HG03575 (cell line): ENCODE measurements at regions not wholly inside any gene's neighbourhood (a gene's known extent, or its start where the extent isn't known, plus 50 kb on each side); places are given as distances from the start of the nearest gene placed in this dataset.
"Not testable (repeated sequence)": the region's sequence is repeated elsewhere in the genome, so short reads cannot be mapped to it uniquely, and the experiment has no call there.

ENCODE experiments used
- ATAC-seq: cut with Tn5 transposase; IDR thresholded peaks from one replicate; pipeline ENCODE4 v1.9.1; 2021; ENCODE audit not compliant: unreplicated experiment, insufficient number of reproducible peaks, low FRiP score; ENCODE audit errors: extremely low read depth

DNA sequence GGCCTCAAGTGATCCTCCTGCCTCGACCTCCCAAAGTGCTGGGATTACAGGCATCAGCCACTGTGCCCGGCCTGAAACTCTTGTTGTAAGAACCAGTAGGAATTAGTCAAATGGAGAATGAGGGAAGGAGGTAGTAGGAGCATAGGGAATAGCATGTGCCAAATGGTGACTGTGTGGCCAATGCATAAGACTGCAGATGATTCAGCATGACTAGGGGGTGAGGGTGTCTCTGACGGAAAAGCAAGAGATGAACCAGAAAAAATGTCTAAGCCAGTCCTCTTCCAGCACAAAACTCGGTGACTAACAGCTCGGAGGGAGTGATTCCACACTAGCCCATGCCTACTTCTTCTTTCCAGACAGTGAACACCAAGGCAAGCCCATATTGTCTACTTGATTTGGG, 58.2 kb upstream of the DUSP21 start:
- ATAC-seq: no peak

DNA sequence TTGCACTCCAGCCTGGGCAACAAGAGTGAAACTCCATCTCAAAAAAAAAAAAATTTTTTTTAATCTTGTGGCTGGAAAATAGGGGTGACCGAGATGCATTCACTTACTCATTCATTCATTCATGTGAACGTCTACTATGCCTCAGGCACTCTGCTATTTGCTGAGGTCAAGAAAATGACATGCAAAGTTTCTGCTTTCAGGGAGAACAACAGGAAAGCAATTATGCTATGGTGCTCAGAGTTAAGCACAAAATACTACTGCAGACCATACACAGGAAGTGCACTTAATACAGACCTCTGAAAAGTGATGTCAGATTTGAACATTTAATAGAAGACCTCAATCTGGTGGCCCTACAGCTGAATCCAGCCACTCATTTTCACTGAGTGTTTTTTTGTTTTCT, 59.6 kb upstream of the DUSP21 start:
- no peak for ATAC-seq

DNA sequence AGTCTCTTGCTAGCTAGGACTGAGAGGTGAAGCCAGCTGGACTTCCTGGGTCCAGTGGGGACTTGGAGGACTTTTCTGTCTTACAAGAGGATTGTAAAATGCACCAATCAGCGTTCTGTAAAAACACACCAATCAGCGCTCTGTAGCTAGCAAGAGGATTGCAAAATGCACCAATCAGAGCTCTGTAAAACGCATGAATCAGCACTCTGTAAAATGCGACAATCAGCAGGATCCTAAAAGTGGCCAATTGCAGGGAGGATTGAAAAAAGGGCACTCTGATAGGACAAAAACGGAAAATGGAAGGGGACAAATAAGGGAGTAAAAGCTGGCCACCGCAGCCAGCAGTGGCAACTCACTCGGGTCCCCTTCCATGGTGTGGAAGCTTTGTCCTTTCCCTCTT, 65.6 kb upstream of the DUSP21 start:
- ATAC-seq: no peak

DNA sequence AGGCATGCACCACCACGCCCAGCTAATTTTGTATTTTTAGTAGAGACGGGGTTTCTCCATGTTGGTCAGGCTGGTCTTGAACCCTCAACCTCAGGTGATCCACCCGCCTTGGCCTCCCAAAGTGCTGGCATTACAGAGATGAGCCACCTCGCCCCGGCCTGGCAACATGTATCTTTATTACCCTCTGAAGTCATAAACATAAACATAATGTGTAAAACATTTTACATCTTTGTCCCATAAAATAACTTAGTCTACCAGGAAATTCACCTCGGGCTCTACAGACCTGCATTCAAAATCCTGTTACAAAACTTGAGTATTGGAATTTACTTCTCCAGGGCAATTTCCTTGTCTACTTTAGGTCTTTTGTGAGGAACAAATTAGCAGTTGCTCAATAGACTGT, 68.1 kb upstream of the DUSP21 start:
- ATAC-seq: no peak

DNA sequence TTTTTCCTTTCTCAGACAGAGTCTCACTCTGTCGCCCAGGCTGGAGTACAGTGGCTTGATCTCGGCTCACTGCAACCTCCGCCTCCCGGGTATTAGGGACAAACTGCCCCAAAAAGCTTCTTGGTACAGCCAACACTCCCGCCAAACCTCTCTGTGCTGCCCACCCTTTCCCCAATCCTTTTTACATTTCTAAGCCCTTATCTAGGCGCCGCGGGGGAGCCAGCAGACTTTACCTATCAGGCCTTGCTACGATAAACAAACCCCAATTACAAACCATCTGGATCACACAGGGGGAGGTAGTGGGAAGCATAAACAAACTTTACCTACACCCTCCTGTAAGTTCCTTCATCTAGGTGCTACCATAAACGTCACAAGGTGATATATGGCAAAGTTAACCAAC, 69.8 kb upstream of the DUSP21 start:
- ATAC-seq: not testable (repeated sequence)

DNA sequence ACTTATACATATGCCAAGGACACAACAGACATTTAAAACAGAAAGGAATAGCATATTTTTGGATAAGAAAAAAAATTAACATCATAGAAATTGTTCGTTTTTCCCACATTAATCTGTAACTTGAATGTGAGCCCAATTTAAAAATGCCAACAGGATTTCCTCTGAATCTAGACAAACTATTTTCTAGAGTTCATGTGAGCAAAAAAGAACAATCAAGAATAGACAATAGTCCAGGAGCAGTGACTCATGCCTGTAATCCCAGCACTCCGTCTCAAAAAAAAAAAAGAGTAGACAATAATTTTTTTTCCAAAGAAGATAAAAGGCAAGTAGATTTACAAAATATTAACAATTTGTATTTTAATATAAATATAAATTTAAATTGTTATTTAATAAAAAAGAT, 73.7 kb upstream of the DUSP21 start:
- ATAC-seq: no peak

DNA sequence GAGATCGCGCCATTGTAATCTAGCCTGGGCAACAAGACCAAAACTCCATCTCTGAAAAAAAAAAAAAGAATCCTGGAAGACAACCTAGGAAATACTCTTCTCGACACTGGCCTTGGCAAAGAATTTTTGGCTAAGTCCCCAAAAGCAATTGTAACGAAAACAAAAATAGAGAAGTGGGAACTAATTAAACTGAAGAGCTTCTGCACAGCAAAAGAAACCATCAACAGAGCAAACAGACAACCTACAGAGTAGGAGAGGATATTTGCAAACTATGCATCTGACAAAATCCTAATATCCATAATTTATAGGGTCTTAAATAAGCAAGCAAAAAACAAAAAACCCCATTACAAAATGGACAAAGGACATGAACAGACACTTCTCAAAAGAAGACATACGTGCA, 76.5 kb upstream of the DUSP21 start:
- no peak for ATAC-seq

DNA sequence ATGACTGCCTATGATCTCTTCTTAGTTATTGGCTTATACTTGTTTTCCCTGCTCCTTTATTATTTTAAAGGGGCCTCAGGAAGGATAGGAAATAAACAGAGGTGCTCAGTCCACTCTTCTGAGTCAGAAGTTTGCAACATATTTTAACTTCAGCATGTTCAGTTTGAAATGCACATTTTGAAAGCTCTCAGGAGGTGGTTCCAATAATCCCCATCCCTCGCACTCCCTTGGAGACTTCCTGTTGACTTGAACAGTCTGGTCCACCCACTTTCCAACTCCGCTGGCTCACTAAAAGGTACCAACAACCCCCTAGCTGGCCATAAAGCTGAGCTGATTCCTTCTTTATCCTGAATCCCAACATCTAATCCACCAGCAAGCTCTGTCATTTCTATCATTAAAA, 78.3 kb upstream of the DUSP21 start:
- no peak for ATAC-seq

DNA sequence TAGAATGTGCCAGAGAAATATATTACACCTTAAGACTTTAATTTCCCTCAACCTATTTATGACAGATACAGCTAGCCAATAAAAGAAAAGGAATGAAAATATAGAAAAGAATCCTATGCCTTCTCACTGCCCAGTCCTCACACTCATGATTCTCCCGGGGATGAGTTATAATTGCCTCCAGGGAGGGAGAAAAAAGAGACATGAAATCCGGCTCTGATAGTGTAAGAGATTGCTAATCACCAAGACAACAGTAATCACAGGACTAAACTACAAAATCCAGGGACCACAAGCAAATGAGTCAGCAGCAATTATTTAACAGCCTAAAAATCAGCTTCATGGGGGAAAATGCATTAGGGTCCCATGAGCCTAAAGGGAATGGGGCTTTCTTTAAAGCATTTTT, 95.9 kb upstream of the DUSP21 start:
- ATAC-seq: no peak

DNA sequence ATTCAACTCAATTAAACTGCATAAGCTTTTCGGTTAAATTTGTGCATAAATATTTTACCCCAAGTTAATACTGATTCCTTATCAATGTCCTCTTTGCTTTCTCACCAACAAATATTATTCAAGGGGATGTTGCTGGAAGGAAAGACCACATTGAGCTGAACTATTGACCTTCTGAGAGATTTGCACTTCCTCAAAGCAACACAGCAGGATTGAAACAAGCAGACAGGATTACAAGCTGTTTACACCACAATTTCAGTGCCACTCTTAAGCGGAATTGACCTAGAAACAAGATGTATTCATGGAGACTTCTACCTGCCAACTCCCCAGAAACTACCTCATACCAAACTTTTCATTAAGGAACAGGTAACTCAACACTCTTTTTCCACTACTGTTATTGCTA, 96.5 kb upstream of the DUSP21 start:
- ATAC-seq: no peak

DNA sequence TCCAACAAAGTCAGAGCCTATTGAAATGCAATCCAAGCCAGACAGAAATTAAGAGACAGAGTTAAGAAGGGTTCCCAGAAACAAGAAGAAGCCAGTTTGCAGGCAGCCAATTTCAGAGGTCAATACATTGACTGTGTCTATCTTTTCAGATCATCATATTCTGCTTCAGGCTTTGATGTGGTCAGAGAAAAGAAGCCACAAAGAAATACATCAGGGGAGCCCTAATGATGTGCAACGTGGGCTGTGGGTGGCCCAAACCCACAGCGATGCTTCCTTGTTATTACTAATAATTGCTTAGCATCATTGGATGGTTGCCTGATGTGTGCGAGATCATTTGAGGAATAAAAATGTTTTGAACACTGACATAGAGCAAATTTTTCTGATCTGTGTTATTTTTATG, 99.0 kb upstream of the DUSP21 start:
- ATAC-seq: no peak

DNA sequence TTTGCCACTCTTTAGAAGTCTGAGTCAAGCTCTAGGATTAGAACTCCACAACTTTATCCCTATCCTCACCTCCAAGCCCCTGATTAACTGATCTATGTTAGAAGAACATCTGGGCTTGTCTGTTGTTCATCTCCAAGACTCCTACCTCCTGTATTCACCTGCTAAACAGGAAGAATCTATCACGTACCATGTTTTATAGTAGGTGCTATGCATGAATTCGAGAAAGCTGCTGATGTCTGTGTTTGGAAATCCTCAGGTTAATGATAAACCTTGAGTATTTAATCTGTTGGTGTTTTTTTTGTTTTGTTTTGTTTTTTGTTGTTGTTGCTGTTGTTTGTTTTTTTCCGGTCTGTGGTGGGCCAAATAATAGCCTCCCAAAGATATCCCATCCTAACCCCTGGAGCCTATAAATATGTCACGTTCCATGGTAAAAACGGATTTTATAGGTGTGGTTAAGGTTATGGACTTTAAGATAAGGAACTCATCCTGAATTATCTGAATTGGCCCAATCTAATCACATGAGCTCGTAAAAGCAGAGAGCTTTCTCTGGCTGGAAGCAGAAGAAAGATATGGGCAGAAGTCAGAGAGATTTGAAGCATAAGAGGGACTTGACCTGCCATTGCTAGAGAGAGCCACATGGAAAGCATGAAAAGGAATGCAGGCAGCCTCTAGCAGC, 101.2 kb upstream of the DUSP21 start:
- no peak for ATAC-seq

DNA sequence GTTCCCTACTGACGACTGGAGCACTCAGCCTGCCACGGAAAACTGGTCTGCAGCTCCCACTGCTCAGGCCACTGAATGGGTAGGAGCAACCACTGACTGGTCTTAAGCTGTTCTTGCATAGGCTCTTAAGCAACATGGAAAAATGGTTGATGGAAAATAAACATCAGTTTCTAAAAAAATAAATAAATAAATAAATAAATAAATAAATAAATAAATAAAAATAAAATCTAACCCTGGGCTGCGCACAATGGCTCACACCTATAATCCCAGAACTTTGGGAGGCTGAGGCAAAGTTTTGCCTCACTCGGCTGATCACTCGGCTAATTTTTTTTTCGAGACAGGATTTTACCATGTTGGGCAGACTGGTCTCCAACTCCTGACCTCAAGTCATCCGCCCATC, 102.0 kb upstream of the DUSP21 start:
- not testable (repeated sequence) for ATAC-seq

DNA sequence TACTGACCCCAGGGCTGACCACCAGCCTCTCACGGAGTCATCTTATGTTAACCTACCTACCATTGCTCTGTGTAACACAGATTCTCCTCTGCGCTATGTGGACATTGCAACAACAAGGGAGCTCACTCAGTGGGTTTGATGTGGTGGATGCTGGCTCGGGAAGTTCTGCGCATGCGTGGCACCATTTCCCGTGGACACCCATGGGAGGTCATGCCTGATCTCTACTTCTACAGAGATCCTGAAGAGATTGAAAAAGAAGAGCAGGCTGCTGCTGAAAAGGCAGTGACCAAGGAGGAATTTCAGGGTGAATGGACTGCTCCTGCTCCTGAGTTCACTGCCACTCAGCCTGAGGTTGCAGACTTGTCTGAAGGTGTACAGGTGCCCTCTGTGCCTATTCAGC, 102.4 kb upstream of the DUSP21 start:
- ATAC-seq: not testable (repeated sequence)

DNA sequence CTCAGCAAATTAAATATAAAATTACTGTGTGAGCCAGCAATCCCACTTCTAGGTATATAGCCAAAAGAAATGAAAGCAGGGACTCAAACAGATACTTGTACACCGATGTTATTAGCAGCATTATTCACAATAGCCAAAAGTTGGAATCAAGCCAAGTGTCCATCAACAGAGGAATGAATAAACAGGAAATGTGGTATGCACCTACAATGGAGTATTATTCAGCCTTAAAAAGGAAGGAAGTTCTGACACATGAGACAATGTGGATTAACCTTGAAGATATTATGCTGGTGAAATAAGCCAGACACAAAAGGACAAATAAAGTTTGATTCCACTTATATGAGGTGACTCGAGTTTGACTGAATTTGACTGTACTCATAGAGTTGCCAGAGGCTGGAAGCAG, 108.3 kb upstream of the DUSP21 start:
- ATAC-seq: no peak

DNA sequence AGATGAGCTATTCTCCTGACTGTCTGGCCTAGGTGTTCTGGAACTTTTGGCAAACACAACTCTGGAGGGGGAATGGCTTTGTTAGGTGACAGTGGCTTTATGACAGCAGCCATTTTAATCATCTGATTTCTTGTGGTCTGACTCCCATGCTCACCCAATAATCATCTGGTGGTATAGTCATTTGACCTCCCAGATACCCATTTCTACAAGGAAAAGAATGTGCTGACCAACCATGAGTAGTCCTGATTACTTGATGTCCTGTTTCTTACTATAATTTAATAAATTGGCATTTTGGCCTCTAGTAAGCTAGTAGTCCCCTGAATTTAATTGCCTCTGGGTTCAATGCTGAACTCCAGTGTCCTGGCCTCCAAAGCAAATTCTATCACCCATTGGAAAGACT, 109.9 kb upstream of the DUSP21 start:
- ATAC-seq: no peak

DNA sequence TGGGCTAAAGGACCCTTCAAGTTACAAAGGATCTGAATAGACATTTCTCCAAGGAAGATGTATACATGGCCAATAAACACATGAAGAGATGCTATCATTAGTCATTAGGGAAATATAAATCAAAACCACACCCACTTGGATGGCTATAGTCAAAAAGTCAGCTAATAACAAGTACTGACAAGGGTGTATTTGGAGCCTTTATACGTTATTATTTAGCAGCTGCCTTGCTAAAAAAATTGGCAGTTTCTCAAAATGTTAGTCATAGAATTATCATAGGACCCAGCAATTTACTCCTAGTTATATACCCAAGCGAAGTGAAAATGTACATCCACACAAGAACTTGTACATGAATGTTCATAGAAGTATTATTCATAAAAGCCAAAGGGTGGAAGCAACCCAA, 112.7 kb upstream of the DUSP21 start:
- no peak for ATAC-seq

DNA sequence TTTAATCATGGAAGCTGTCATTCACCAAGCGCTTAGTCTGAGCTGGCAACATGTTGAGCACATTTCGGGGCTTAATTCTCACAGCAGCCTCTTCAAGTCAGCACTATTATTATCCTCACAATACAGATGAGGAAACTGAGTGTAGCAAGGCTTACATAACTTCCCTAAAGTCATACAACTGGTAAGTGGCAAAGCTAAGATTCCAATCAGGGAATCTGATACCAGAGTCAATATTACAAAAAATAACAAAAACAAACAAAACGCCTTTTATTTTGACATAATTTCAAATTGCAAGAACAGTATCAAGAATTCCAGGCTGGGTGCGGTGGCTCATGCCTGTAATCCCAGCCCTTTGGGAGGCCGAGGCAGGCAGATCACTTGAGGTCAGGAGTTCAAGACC, 120.4 kb upstream of the DUSP21 start:
- ATAC-seq: no peak

DNA sequence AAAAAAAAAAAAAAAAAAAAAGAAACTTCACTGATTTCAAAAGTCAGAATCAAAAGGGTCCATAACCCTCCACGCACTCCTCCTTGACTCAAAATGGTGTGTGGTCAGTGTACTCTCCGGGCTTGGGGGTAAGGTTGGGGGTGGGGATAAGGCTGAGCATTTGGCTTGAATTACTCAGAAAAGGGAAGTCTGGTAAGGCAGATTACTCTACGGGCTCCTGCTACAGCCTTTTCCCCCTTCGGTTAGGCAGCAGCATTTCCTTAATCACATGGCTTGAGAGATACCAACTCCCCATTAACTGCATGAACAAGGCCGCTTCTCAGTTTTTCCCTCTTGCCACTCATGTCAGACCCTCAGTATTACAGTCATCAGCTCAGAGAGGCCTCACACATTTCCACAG, 135.4 kb upstream of the DUSP21 start:
- ATAC-seq: no peak

DNA sequence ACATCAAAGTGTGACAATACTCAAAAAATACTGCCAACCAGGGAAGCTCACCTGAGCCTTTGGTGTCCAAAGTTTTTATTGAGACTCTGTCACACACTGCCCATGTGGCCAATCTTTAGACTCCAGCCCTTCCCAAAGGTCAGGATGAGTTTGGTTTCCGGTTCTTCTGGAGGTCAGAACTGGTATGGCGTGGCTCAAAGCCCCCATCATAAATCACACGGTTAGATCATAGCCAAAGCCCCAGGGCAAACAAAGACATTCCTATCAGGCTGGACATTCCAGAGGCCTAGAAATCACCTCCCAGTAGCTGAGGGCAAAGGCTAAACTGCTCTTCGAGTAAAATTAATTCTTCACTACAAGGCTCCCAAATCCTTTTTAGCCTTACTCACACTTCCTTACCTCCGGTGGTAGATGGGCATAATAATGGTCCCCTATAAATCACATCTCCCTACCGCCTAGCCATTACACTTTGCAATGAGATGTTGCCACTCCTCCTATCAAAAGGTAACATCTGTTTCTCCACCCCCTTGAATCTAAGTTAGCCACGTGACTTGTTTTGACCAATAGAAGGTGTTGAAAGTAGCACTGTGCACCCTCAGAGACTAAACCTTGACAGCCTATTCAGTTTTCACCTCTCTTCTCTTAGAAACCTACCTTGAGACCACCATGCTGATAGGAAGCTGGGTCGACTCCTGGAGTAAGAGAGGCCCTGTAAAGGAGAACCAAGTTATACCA, 137.8 kb upstream of the DUSP21 start:
- no peak for ATAC-seq

DNA sequence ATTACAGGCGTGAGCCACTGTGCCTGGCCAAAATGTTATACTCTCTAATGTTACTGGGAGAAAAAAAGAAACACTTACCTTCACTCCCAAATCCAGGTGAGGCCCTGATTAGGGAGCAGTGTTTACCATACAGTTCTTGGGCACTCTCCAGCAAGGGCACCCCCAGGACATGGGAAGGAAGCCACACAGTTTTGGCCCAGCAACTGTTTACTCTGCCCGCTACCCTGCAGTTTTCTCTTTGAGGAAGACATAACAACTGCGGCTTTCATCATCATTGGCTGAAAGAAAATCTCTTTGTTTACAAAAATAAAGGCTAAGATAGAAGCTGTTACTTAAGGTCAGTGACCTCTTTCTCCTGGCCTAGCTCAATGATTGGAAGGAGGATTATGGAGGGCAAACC, 145.5 kb upstream of the DUSP21 start:
- no peak for ATAC-seq
